ENCODE measurements at regions not wholly inside any gene's neighbourhood (a gene's known extent, or its start where the extent isn't known, plus 50 kb on each side); places are given as distances from the start of the nearest gene placed in this dataset.
"Not testable (repeated sequence)": the region's sequence is repeated elsewhere in the genome, so short reads cannot be mapped to it uniquely, and the experiment has no call there.

DNA sequence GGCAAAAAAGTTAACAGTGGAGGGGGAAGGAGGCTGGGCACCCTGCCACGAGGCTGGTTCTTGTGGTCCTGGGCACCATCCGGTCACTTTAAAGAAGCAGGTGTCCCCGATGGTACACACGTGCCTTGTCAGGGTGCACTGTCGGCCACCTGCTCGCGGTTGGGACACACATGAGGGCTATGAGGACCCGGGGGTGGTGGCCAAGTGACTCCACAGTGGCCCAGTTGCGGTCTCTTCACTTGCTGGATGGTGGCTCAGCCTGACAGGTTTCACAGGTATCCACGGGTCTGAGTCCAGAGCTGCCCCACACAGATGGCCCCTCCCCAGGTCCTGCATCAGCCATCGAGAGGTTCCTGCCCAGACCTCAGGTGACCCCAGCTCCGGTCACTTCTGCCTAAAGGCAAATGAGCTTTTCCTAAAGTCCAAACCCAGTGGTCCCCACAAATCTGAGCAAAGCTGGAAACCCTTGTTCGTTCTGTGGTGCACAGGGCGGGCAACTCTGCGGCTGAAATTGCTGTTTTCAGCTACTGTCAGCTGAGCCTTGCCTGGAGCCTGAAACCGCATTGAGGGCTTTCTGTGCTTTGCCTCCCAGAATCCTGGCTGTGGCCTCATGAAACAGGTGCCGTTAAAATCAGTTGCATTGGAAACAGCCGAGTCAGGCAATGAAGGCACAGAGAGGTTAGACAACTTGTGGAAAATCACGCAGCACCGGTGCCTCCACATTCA is 144.0 kb downstream of the LAT start:
- DNase-seq = not testable (repeated sequence)

DNA sequence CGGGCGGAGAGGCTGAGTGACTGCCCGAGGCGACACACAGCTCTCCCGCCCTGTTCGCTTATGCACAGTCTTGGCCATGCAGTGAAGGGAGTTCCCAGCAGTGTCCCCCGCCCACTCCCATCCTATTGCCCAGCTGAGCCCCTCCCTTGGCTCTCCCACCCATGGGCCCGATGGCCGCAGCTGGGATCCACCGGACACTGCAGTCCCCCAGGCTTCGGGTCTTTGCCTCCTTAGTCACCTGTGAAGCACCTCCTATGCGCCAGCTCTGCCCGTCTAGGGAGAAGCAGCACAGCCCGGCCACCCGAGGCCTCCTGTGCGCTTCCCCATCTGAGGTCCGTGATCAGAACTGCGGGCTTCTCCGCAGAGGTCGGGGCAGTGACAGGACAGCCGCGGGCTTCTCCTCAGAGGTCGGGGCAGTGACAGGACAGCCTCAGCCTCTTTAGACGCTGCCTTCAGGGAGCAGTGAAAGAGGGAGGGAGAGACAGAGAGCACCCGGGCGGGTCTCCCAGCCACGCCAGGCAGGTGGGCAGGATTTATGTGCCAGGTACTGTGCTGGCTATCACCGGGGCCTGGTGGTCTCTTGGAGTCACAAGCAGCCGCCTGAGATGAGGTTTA is 143.1 kb downstream of the LAT start:
- not testable (repeated sequence) for DNase-seq

DNA sequence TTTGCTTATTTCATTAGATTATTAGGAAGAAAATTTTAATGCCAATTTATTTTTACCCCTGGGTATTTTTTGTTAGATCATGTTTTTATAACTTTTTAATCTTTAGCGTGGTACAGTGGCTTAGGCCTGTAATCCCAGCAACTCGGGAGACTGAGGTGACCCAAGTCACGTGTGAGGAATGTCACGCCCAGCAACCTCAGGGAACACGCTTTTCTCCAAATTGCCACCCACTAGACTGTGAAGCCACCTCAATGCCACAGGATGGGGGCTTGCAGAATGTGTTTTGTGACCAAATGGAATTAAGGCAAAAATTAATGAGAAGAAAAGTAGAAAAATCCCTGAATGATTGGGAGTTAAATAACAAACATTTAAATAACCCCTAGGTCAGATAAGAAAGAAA is 141.8 kb downstream of the LAT start:
- DNase-seq = no peak

DNA sequence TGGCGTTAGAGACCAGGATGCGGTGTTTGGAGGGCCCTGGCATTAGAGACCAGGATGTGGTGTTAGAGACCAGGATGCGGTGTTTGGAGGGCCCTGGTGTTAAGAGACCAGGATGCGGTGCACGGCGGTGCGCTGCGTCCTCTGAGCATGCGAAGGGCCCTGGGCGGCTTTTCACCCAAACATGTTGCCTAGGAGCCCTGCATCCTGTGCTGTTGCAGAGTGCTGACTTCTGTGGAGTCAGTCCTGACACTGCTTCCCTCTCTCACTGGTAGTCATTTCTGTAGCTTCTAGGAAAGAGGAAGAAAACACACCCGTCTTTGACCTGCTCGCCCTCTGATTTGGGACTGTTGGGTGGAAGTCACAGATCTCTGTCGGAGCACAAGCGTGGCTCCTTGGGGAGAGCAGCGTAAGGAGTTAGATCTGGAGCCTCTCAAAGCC is 141.2 kb downstream of the LAT start:
- DNase-seq = no peak

DNA sequence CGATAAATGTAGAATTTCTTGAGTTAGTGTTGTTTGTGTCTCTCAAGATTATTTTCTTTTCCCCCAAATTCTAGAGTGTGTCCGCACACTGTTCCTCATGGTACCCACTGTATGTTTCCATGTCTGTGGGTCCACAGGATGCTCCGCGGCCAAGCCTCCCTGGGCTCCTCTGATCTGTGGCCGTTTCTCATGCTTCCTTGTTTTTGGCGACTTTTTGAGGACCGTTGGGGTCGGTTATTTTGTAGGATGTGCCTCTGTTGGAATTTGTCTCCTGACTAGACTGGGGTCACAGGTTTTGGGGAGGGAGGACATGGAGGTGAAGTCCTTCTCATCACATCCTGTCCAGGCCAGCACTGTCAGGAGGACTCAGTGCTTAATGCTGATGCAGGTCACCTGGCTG is 140.0 kb downstream of the LAT start:
- DNase-seq = no peak

DNA sequence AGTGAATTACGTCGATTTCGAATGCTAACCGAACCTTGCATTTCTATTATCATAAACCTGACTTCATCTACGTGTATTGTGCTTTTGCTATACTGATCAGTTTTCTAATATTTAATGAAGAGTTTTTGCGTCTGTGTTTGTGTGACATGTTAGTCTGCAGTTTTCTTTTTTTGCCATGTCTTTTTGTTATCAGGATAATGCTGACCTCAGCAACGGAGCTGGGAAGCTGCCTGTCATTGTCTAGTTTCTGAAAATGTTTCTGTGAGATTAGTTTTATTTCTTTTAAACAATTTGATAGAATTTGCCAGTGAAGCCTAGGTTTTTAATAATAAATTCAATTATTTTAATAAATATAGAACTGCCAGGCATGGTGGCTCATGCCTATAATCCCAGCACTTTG is 139.3 kb downstream of the LAT start:
- not testable (repeated sequence) for DNase-seq

DNA sequence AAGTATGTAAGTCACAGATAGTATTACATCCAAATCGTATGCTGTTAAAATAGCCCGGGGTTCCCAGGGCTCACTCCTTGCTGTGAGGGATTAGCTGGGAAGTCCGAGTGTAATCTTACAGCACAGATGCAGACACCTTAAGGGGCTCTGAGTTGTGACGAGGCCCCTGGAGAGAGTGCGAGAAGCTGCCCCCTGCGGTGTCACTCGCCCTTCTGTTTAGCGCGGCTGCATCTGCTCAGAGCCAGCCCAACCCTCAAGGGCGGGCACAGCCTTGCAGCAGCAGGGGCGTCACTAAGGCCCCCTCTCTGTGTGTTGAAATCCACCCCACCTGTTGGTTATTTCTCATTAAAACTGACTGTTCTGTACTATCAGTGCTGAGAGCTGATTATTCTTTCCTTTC is 135.8 kb downstream of the LAT start:
- not testable (repeated sequence) for DNase-seq

DNA sequence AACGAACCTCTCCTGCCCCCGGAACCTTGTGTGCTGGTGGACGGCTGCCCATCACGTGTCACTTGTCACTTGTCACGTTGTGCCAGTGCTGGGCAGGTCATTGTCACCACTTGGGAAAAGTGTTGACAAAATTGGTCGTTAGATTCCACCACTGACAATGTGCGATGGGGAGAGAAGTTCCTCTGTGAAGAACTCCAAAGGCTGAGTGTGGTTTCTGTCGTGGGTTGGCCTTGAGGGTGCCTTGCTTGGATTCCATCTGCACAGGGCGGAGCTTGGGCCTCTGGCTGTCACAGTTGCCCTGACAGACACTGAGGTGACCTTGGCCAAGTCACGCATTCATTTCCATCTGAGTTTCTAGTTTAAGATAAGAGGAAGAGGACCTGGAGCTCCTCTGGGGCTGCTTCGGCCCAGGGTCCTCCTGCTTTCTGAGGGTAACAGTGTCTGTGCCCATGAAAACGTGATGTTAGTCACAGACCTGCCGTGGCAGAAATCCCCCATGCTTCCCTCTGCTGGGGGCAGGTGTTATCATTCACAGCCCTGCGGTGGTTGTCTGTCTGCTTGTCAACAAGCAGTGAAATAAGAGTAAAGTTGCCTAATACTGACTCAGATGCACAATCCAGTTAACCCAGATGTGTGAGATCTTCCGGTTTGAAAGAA is 133.6 kb downstream of the LAT start:
- DNase-seq = not testable (repeated sequence)

DNA sequence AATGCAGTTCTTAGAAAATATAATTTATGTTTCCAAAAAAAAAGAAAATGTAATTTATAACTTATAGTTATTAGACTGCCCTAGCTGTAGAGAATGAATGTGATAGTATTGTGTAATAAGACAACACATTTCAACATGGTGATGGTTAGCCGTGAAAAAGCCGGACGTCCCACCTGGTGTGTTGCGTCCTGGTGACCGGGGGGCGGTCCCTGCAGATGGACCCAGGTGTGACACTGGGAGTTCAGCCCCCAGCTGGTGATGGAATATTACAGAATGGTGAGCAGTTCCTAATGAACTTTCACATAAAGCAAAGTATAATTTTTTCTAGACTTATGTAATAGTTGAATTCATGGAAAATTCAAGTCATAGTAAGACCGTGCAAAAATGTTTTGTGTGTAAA is 132.8 kb downstream of the LAT start:
- DNase-seq = no peak

DNA sequence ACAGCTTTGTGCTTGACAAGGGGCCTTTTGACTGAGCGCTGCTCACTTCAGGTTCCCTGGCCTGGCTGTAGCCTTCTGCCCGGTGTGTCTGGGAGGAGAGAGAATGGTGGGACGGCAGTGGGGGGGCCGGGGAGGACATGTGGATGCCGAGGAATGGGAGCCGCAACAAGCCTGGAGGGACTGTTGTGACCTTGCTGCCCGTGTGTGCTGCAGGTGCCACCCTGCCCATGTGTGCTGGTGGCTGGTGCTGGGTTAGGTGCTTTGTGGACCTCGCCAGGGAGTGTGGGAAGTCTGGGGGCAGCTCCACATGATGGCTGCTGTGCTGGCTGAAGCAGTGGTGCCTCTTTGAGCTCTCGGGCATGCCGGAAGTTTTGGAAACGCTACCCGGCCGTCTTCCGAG is 132.1 kb downstream of the LAT start:
- DNase-seq = no peak

DNA sequence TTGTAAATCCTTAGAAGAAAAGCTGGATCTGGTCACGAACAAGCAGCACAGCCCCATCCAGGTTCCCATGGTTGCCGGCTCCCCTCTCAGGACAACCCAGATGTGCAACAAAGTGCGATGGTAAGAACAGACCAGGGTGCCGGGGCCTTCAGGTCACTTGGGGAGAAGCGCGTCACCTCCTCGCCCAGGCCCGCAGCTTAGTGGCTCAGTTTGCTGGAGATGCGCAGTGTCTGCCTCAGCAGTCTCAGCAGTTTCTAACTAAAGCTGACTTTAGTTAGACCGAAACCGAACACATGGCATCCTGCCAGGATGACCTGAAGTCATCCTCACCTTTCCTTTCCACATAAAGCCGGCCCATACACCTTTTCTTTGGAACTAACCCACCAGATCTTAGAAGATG is 131.4 kb downstream of the LAT start:
- DNase-seq = not testable (repeated sequence)

DNA sequence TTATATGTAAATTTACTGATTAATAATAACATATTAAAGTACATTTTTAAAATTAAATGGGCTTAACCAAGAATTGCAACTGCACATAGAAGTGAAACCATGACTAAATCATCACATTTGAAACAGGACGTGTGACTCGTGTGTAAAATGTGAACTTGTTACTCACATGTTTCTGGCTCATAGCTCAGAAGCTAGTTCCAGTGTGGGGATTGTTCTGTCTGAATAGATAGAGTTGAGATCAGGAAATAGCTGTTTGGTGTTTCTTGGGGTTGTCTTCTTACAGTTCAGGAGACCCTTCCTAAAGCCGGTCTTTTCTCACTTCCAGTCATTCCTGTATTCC is 130.9 kb downstream of the LAT start:
- DNase-seq = peak; percentile 33

DNA sequence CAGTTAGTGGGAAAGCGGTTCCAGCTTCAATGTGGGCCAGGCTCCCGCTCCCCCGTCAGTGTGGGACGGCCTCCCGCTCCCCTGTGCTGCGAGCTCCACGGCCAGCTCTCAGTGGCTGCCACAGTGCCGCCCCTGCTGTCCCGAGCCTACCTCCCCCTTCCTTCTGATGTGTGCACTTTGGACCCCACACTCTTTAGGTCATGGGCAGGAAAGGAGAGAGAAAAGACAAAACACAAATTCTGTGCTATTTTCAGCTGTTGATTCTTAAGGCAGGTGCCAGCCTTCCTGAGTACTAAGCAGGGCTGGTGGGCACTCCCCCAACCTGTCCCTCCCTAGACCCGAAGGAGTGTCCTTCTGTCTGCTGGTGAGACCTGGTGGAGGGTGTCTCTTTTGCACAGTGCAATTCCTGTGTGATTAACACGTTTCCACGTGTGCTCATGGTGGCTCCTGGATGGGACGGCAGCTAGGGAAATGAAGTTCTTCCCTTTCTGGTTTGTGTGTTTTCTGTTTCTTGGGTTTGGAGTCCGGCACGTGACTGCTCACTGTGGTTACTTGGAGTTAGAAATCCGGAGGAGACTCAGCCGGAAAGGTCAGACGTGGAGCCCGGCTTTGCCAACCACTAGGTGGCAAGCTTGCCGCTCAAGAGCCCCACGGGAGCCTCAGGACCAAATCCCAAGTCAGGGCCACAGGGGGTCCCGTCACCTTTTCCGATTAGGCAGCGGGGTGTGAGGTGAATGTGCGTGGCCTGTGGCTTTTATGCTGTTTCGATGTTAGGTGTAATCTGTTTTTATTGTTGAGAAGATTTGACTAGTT is 130.3 kb downstream of the LAT start:
- DNase-seq = peak; percentile 44

DNA sequence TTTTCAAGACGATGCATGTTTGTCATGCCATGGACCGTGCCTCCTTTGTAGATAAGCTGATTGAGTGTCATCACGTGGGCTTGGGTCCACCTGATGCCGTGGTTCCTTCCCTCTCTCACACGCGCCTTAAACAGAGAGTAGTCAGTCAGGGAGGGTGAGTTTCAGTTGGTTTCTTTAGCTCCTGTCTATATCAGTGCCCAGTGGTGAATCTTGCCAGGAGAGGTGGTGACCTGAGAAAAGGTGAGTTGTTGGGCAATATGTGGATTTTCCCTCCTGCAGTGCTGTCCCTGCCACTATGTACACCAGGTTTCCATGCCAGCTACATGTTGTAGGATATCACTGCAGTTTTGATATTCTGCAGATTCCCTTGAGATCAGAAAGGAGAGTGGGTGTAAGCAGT is 129.7 kb downstream of the LAT start:
- no peak for DNase-seq

DNA sequence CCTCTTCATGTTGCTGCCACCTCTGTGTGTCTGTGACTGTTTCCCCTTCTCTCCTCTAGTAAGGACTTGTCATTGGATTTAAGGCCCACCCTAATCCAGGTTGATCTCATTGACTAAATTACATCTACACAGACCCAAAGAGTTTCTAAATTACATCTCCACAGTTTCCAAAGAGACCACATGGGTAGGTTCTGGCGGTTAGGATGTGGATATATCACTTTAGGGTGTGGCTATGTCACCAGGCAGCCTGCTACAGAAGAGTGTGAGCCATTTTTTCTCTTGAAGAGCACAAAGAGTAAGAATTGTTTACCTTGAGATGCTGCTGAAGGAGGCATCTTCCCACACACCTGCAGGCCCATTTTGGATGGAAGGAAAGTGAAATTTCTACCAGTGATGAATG is 128.6 kb downstream of the LAT start:
- not testable (repeated sequence) for DNase-seq

DNA sequence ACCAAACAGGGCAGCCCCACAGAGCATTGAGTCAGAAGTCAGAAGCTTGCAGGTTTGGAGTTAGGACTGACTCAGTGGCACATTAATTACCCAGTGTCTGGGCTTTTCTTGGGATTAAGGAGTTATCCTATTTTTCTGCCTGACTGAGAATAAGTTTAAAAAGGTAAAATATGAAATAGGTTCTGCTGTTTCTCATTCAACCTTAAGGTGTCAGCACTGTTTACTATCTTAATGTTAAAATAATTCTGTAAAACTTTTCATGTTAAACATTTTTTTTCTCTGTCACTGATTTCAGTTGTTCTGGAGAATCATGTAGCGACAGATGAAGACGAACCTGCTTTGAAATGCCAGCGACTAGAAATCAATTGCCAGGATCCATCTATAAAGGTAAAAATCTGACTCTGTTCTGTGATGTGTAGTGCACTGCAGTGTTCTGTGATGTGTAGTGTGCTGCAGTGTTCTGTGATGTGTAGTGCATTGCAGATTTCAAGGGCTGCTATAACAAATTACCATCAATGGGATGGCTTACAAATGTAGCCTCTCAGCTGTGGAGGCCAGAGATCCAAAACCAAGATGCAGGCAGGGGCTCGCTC is 128.0 kb downstream of the LAT start:
- no peak for DNase-seq

DNA sequence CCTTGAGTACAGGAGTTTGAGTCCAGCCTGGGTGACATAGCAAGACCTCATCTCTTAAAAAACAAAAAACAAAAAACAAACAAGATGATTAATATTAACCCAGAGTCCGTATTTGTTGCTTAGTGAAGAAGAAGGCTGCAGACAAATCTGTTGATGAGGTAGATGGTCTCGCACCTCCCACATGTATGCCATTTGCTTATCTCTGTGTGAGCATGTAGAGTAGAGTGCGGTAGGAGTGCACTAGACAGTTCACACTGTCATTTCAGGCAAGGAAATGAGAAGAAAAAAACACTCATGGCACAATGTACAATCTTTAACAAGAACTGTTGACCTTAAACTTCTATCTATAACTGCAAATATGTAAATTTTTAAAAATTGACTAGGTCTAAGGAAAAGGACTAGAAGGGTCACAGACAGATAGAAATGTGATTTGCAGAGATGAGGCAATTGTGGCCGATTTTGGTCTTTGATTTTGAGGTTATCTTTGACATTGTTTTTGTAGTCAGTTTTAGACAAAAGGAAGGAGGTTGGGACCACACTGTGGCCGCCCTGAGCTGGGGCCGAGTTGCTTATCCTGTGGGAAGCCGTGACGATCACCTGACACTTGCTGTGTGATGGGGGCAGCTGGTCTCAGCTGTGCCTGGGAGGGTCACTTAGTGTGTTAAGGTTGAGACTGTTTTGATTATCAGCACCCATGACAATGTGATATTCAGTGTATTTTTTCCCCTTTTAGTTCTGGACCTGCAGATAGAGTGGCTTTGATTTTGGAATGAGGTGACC is 127.2 kb downstream of the LAT start:
- not testable (repeated sequence) for DNase-seq

DNA sequence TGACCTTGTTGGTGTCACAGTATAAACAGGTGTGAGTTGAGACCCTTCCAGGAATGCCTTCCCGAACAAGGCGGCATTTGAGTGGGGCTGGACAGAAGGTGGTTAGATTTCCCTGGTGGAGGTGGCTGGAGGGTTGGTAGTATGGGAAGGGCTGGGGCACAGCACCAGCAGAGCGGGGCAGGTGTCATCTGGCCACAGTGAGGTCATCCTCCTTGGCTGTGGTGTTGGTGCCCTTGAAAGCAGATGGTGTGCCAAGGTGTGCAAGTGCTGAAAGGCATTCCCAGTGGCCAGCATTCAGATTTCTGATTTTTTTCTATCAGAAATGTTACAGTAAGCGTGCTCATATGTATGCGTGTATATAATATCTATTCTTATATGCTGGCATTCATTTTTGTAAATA is 126.6 kb downstream of the LAT start:
- no peak for DNase-seq

DNA sequence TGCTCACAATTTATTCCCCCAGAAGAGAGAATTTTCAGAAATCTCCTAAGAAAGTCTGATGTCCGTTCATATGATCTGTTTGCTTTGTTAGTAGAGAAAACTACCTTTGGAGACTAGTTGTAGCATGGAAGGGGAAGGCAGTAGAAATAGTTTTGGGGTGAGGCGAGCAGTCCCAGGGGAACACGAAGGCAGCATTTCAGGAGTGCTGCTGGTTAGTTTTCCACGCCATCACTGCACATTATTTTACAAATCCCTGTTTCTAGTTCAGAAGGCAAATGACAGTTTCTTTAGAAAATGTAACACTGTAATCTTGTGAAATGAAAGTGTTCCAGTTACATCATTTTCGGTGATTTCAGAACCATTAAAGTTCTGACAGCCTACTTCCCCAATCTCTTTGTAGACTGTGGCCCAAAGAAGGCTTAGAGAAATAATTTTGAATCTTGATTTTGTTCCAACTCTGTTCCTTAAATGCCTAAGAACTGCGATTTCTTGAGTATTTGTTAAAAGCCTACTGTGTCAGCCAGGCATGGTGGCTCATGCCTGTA is 123.8 kb downstream of the LAT start:
- peak; percentile 27 for DNase-seq

DNA sequence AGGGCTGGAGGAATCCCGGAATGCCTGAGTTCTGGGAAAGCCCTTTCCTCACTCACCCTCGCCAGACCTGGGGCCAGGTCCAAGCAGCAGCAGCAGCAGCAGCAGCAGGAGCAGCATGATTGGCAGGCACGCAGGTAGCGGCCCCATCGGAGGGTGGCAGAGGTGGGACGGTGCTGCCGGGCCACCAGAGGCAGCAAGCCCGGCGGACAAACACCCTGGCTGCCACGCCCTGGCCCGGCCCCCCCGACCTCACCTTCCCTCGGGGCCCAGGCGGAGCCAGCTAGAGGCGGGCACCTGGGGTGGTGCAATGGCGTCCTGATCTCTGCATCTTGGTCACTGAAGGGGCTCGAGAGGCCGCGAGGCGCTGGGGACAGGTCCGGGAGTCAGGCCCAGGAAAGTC is 122.4 kb downstream of the LAT start:
- DNase-seq = no peak

DNA sequence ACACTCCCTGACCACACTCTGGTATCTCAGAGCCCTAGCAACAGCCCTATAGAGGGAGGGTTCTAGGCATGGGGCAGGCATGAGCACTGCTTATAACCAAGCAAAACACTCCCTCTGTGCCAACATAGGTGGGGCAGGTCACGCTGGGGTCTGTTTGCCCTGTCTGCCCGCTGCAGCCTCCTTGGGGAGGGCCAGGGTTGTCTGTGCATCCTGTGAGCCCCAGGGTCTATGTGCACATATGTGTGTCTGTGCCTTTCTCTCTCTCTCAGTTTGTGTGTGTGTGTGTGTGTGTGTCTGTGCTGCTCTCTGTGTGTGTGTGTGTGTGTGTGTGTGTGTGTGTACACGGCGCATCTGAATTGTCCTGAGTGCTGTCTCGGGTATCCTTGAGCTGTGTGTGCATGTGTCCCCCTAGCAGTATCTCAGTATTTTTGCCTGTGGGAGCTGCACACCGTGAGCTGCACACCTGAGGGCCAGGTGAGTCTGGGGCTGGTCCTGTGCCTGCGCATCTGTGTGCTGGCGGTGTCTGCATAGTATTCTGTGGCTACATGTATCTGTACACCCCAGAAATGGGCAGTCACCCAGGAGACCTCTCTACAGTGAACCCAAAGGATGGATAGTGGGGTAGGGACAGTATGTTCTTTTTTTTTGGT is 121.5 kb downstream of the LAT start:
- DNase-seq = not testable (repeated sequence)
